IMR-90 (cell line): ENCODE measurements at regions not wholly inside any gene's neighbourhood (a gene's known extent, or its start where the extent isn't known, plus 50 kb on each side); places are given as distances from the start of the nearest gene placed in this dataset.
"Not testable (repeated sequence)": the region's sequence is repeated elsewhere in the genome, so short reads cannot be mapped to it uniquely, and the experiment has no call there.

Experiments
- ATAC-seq: fragments of 200-7000 bp; cut with Tn5 transposase; 2 replicates; pipeline ENCODE4 v1.9.1; 2020; ENCODE audit warnings: low read depth, mild to moderate bottlenecking, moderate library complexity
- BruUV-seq: library from RNA; stranded (reverse); fragments of 400-500 nt; replicated peaks from 2 replicates; lab custom pipeline; 2021; lab: Mats Ljungman, UMichigan
- CTCF ChIA-PET: fragments of 300-600 bp; formaldehyde crosslinking; extraction: SDS; loops from one replicate; lab custom pipeline; 2021; ENCODE audit warnings: antibody characterized with exemption; lab: Yijun Ruan, JAX
- POLR2A ChIA-PET: fragments of 300-600 bp; sonication (Branson Sonifier 250); formaldehyde crosslinking; loops from one replicate; lab custom pipeline; 2022; ENCODE audit warnings: antibody characterized with exemption; ENCODE audit not compliant: unreplicated experiment; lab: Charles Lee
- DNase-seq: peaks from one replicate; pipeline ENCODE4 v3.0.0; 2013
- H2AFZ ChIP-seq: replicated peaks from 2 replicates; pipeline ENCODE3; 2013; ENCODE audit warnings: low read length, mild to moderate bottlenecking; ENCODE audit not compliant: poor library complexity
- H2AK5ac ChIP-seq: 2 replicates; pipeline ENCODE4 v1.6.1; 2013; ENCODE audit warnings: low read depth, low read length, inconsistent platforms
- H2AK9ac ChIP-seq: replicated peaks from 2 replicates; pipeline ENCODE3; 2013; ENCODE audit warnings: mild to moderate bottlenecking, low read depth, low read length, moderate library complexity; ENCODE audit not compliant: poor library complexity
- H2BK120ac ChIP-seq: 2 replicates; pipeline ENCODE4 v1.6.1; 2013; ENCODE audit warnings: low read depth, low read length, inconsistent platforms
- H2BK15ac ChIP-seq: 3 replicates; pipeline ENCODE4 v1.6.1; 2013; ENCODE audit warnings: low read depth, low read length, inconsistent platforms
- H2BK20ac ChIP-seq: 2 replicates; pipeline ENCODE4 v1.6.1; 2013; ENCODE audit warnings: low read depth, mild to moderate bottlenecking, inconsistent platforms, low read length, moderate library complexity
- H2BK5ac ChIP-seq: 2 replicates; pipeline ENCODE4 v1.6.1; 2013; ENCODE audit warnings: mild to moderate bottlenecking, low read depth, low read length, inconsistent platforms; ENCODE audit not compliant: poor library complexity, severe bottlenecking
- H3K14ac ChIP-seq: replicated peaks from 2 replicates; pipeline ENCODE4 v1.6.1; 2013; ENCODE audit warnings: low read depth, low read length, inconsistent platforms
- H3K18ac ChIP-seq: 2 replicates; pipeline ENCODE4 v1.6.1; 2013; ENCODE audit warnings: low read depth, low read length, control low read depth
- H3K23ac ChIP-seq: 2 replicates; pipeline ENCODE4 v1.6.1; 2013; ENCODE audit warnings: low read depth, low read length, inconsistent platforms
- H3K27ac ChIP-seq: 2 replicates; pipeline ENCODE4 v1.5.1; 2013; ENCODE audit warnings: mild to moderate bottlenecking, control low read depth, low read length; ENCODE audit not compliant: insufficient read depth
- H3K27me3 ChIP-seq: 2 replicates; pipeline ENCODE4 v1.6.1; 2013; ENCODE audit warnings: low read length; ENCODE audit not compliant: control insufficient read depth, insufficient read depth
- H3K36me3 ChIP-seq: 2 replicates; pipeline ENCODE4 v1.6.1; 2013; ENCODE audit warnings: low read length, mixed read lengths; ENCODE audit not compliant: control insufficient read depth, insufficient read depth
- H3K4ac ChIP-seq: 2 replicates; pipeline ENCODE4 v1.6.1; 2013; ENCODE audit warnings: low read depth, low read length, inconsistent platforms
- H3K4me1 ChIP-seq: 2 replicates; pipeline ENCODE4 v1.6.1; 2013; ENCODE audit warnings: low read length, mixed read lengths; ENCODE audit not compliant: control insufficient read depth, insufficient read depth
- H3K4me2 ChIP-seq: 2 replicates; pipeline ENCODE4 v1.6.1; 2013; ENCODE audit warnings: low read depth, mild to moderate bottlenecking, control low read depth, low read length, moderate library complexity
- H3K4me3 ChIP-seq: 2 replicates; pipeline ENCODE4 v1.5.1; 2013; ENCODE audit warnings: low read depth, mild to moderate bottlenecking, control low read depth, low read length, moderate library complexity; ENCODE audit not compliant: insufficient read depth
- H3K56ac ChIP-seq: 2 replicates; pipeline ENCODE4 v1.6.1; 2013; ENCODE audit warnings: low read length, inconsistent platforms; ENCODE audit not compliant: insufficient read depth; ENCODE audit errors: extremely low read depth
- H3K79me1 ChIP-seq, 2 experiments: 2 replicates each; pipeline ENCODE4 v1.6.1; 2013; ENCODE audit warnings: low read length in 2 of 2, inconsistent platforms in 1 of 2, low read depth in 1 of 2
- H3K9ac ChIP-seq: 2 replicates; pipeline ENCODE4 v1.6.1; 2013; ENCODE audit warnings: low read depth, low read length, control low read depth
- H3K9me1 ChIP-seq: 2 replicates; pipeline ENCODE4 v1.6.1; 2013; ENCODE audit warnings: low read length, inconsistent platforms; ENCODE audit not compliant: insufficient read depth
- H3K9me3 ChIP-seq: 2 replicates; pipeline ENCODE4 v1.6.1; 2013; ENCODE audit warnings: low read length; ENCODE audit not compliant: control insufficient read depth, insufficient read depth
- H4K20me1 ChIP-seq: 2 replicates; pipeline ENCODE4 v1.6.1; 2013; ENCODE audit warnings: low read length, inconsistent platforms; ENCODE audit not compliant: insufficient read depth
- H4K5ac ChIP-seq: 2 replicates; pipeline ENCODE4 v1.6.1; 2013; ENCODE audit warnings: mild to moderate bottlenecking, low read depth, low read length, control low read depth
- H4K8ac ChIP-seq, 2 experiments: 2 replicates each; pipeline ENCODE4 v1.6.1; 2013; ENCODE audit warnings: low read depth in 2 of 2, low read length in 2 of 2, control low read depth in 1 of 2, inconsistent platforms in 1 of 2
- H4K91ac ChIP-seq: 2 replicates; pipeline ENCODE4 v1.6.1; 2013; ENCODE audit warnings: low read depth, low read length, inconsistent platforms; ENCODE audit not compliant: insufficient read depth
- WGBS, 2 experiments: methylation state at CpG; one replicate each; pipeline versions ENCODE4 v1.1.5 to v1.1.7; 2013; ENCODE audit warnings: missing lambda C conversion rate in 2 of 2; ENCODE audit not compliant: insufficient read length in 1 of 2; ENCODE audit errors: extremely low coverage in 2 of 2; 5-methylcytosine and 5-hydroxymethylcytosine counted together
- dilution Hi-C: fragments of 300-500 bp; cut with HindIII; formaldehyde crosslinking; loops from one replicate; pipeline ENCODE4 v1.14.3; 2018; ENCODE audit warnings: low sequenced_read_pairs; ENCODE audit not compliant: unreplicated experiment
- in situ Hi-C: fragments of 300-500 bp; cut with MboI; formaldehyde crosslinking; loops from 3 replicates; pipeline ENCODE4 v1.14.3; 2019; ENCODE audit warnings: low sequenced_read_pairs, inconsistent platforms, mixed read lengths
- intact Hi-C: fragments of 100-400 bp; cut with micrococcal nuclease; formaldehyde crosslinking; loops from 2 replicates; pipeline ENCODE4 v1.10.0; 2022

GRCh38 chr3:192968901-192969300 is 51.2 kb upstream of the MB21D2 start:
- not testable (repeated sequence) for DNase-seq, BruUV-seq

More at GRCh38 chr3:192968901-192969300, 51.2 kb upstream of the MB21D2 start:
- H3K79me1 ChIP-seq, H2AK5ac ChIP-seq, intact Hi-C loops, H3K36me3 ChIP-seq, H3K4me3 ChIP-seq, ATAC-seq, H4K20me1 ChIP-seq, H2AK9ac ChIP-seq, H3K18ac ChIP-seq, H4K8ac ChIP-seq, H3K23ac ChIP-seq, H3K56ac ChIP-seq, H2BK120ac ChIP-seq, H4K5ac ChIP-seq, H3K4me2 ChIP-seq, H3K9me3 ChIP-seq, H3K4me1 ChIP-seq, H2AFZ ChIP-seq, in situ Hi-C loops, H3K9me1 ChIP-seq, H3K27ac ChIP-seq, H3K9ac ChIP-seq, dilution Hi-C loops, H2BK5ac ChIP-seq, H3K4ac ChIP-seq, H3K27me3 ChIP-seq, CTCF ChIA-PET, H2BK20ac ChIP-seq, H3K14ac ChIP-seq, H2BK15ac ChIP-seq, H4K91ac ChIP-seq: not testable (repeated sequence)
- WGBS, 2 experiments: no CpG with 5 or more reads among the region's 2 CpGs
- POLR2A ChIA-PET: interaction anchor here (0.7 kb wide), 1 partner anchor 12 kb away, joined by 8 read pairs; no protein-coding TSS in a partner anchor
